Common myeloid progenitor, CD34-positive (primary cell): ENCODE measurements at regions not wholly inside any gene's neighbourhood (a gene's known extent, or its start where the extent isn't known, plus 50 kb on each side); places are given as distances from the start of the nearest gene placed in this dataset.

Experiments
- CTCF ChIA-PET: fragments of 350-600 bp; sonication (Branson Sonifier 250); formaldehyde crosslinking; loops from one replicate; lab custom pipeline; 2021; ENCODE audit warnings: antibody characterized with exemption; lab: Charles Lee
- POLR2A ChIA-PET: fragments of 350-600 bp; sonication (Branson Sonifier 250); formaldehyde crosslinking; loops from one replicate; lab custom pipeline; 2021; ENCODE audit warnings: antibody characterized with exemption; lab: Charles Lee
- DNase-seq, 3 donors: peaks; one replicate each; pipeline versions ENCODE4 v3.0.0 to v3.0.0-alpha.2; 2013
- H3K27ac ChIP-seq, 2 experiments: 1 replicate in 1 of 2; 2 replicates in 1 of 2; pipeline ENCODE4 v1.7.0; 2013; ENCODE audit warnings: inconsistent platforms in 2 of 2, low read length in 2 of 2, mild to moderate bottlenecking in 2 of 2, low read depth in 1 of 2, moderate library complexity in 1 of 2; ENCODE audit not compliant: severe bottlenecking in 2 of 2, insufficient read depth in 1 of 2, poor library complexity in 1 of 2
- H3K27me3 ChIP-seq, 5 experiments: replicated peaks in 2 of 5; 1 replicate in 3 of 5; 2 replicates in 2 of 5; pipeline versions ENCODE4 v1.6.1 to v1.7.0; 2013; ENCODE audit warnings: low read length in 4 of 5, mild to moderate bottlenecking in 2 of 5, moderate library complexity in 2 of 5, inconsistent platforms in 1 of 5; ENCODE audit not compliant: insufficient read depth in 5 of 5, control insufficient read depth in 4 of 5
- H3K36me3 ChIP-seq, 4 experiments: 1 replicate in 2 of 4; 2 replicates in 2 of 4; pipeline versions ENCODE4 v1.6.1 to v1.7.0; 2013; ENCODE audit warnings: low read length in 3 of 4, control low read depth in 1 of 4, mild to moderate bottlenecking in 1 of 4; ENCODE audit not compliant: control insufficient read depth in 4 of 4, insufficient read depth in 4 of 4
- H3K4me1 ChIP-seq, 4 experiments: 1 replicate in 3 of 4; 2 replicates in 1 of 4; pipeline versions ENCODE4 v1.6.1 to v1.7.1; 2013; ENCODE audit warnings: low read length in 3 of 4, mild to moderate bottlenecking in 3 of 4, control low read depth in 1 of 4, inconsistent platforms in 1 of 4, moderate library complexity in 1 of 4; ENCODE audit not compliant: control insufficient read depth in 4 of 4, insufficient read depth in 4 of 4; ENCODE audit errors: control extremely low read depth in 1 of 4
- H3K4me3 ChIP-seq, 7 experiments: 1 replicate in 4 of 7; 2 replicates in 3 of 7; pipeline versions ENCODE4 v1.5.1 to v1.7.0; 2013; ENCODE audit warnings: mild to moderate bottlenecking in 7 of 7, low read length in 6 of 7, moderate library complexity in 6 of 7, inconsistent platforms in 2 of 7, low read depth in 2 of 7, control low read depth in 1 of 7; ENCODE audit not compliant: insufficient read depth in 4 of 7, control insufficient read depth in 1 of 7; ENCODE audit errors: extremely low read depth in 1 of 7
- H3K9me3 ChIP-seq, 5 experiments: 1 replicate in 4 of 5; 2 replicates in 1 of 5; pipeline versions ENCODE4 v1.6.1 to v1.7.1; 2013; ENCODE audit warnings: low read length in 4 of 5, mild to moderate bottlenecking in 2 of 5, inconsistent platforms in 1 of 5, low read depth in 1 of 5, moderate library complexity in 1 of 5; ENCODE audit not compliant: control insufficient read depth in 4 of 5, insufficient read depth in 2 of 5; ENCODE audit errors: control extremely low read depth in 1 of 5
- WGBS: methylation state at CpG from one replicate; pipeline ENCODE4 v1.1.5; 2013; ENCODE audit not compliant: insufficient coverage; 5-methylcytosine and 5-hydroxymethylcytosine counted together

DNA sequence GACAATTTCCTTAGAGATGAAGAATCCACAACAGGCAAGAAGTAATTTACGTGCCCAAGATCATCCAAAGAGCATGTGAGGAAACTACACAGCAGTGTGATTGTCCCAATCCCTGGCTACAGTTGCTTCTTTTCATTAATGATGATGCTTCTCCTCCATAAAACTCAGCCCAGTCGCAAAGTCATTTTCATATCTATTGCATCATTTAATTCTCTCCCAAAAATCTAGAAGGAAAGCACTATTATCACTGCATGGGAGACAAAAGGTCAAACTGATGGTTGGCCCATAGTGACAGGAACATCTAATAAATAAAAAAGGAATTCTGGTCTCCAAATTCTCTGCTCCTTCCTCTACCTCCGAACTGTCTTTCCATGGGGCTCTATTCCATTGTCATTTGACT is 103.5 kb upstream of the SERP2 start:
- ChIA-PET POLR2A (no interaction called here), CTCF (no interaction called here)
- WGBS: 100% methylated on average over 2 of the region's 3 CpGs
- no peak for DNase-seq
- H3K27me3 ChIP-seq: no peaks in the 10 kb centered on the region
- H3K27ac ChIP-seq: no peak overlapping the region
- no peak overlapping the region for H3K4me3 ChIP-seq
- no peaks in the 10 kb centered on the region for H3K9me3 ChIP-seq
- H3K4me1 ChIP-seq: peaks cover 6 to 19% (median 15%) of the 10 kb centered on the region in 4 experiments
- no peaks in the 10 kb centered on the region for H3K36me3 ChIP-seq

DNA sequence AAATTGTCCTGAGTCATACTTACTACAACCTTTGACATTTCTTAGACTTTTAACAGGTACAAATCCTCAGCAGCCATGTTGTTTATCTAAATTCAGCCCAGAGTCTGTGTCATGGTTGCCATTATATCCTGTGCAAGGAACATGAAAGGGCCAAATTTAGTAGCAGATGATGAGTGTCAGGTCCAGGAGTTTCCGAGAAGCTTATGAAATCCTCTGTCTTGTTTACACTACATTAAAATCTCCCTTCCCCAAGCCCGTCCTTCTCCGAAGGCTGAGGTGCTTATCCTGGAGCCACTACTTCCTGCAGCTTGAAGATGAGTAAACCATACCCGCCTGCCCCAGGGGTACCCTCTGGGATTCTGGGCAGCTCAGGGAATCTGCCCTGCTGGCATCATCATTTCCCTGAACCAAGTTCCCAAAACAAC is 102.6 kb upstream of the SERP2 start:
- H3K27ac ChIP-seq: no peak overlapping the region
- 43% methylated on average over 4 of the region's 4 CpGs for WGBS
- DNase-seq: no peak
- H3K4me3 ChIP-seq: no peak overlapping the region
- H3K4me1 ChIP-seq: peaks cover 11 to 28% (median 20%) of the 10 kb centered on the region in 4 experiments
- H3K9me3 ChIP-seq: no peaks in the 10 kb centered on the region
- ChIA-PET POLR2A (no interaction called here), CTCF (interaction anchor here (1.7 kb wide), 1 partner anchor 10 kb away, joined by 5 read pairs; no protein-coding TSS in a partner anchor)
- no peaks in the 10 kb centered on the region for H3K27me3 ChIP-seq
- no peaks in the 10 kb centered on the region for H3K36me3 ChIP-seq

DNA sequence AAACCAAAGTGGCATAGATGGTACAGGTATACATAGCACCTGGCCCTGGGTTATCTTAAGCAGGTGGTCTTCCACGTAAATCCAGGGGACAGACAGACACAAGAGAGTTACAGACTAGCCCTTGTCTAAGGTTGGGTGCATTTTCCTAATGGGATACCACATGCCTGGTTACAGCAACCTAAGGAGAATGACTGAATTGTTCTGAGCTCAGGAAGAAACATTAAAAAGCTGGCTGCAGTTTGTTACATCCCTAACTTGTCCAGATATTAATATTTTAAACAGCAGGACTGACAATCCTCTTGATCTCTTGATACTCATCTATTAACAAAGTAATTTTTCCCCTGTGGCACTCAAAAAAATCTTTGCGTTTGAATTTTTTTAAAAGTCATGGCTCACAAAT is 102.2 kb upstream of the SERP2 start:
- POLR2A ChIA-PET: no interaction called here
- H3K36me3 ChIP-seq: no peaks in the 10 kb centered on the region
- WGBS: 100% methylated on average over 2 of the region's 2 CpGs
- H3K4me1 ChIP-seq: peaks cover 11 to 32% (median 21%) of the 10 kb centered on the region in 4 experiments
- H3K27me3 ChIP-seq: no peaks in the 10 kb centered on the region
- CTCF ChIA-PET: interaction anchor here (1.7 kb wide), 1 partner anchor 10 kb away, joined by 5 read pairs; no protein-coding TSS in a partner anchor
- no peak overlapping the region for H3K4me3 ChIP-seq
- no peak overlapping the region for H3K27ac ChIP-seq
- no peaks in the 10 kb centered on the region for H3K9me3 ChIP-seq
- DNase-seq: no peak

DNA sequence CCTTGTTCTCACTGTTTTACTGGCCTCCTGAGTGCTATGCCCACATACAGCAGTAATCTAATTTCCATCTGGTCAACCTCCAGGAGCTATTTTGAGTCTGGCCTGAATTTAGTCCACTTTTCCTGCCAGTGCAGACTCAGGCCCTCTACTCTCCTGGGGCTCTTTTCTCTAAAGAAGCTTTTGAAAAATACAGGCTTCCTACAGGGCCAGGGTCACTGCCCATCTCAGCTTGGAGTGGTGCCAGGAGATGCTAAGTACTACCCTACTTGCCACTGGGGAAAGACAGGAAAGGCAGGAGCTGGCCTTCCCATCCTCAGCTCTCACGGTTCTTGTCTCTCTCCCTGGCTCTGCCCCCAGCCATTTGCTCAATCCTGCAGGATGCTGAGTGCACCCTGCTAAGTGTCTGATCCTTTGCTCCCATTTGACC is 101.7 kb upstream of the SERP2 start:
- WGBS: 83% methylated on average over 1 of the region's 1 CpG
- no peak overlapping the region for H3K4me3 ChIP-seq
- ChIA-PET POLR2A (no interaction called here), CTCF (interaction anchor here (0.7 to 1.7 kb wide), 2 partner anchors 10 to 149 kb away, joined by 3 to 5 read pairs; no protein-coding TSS in a partner anchor)
- no peaks in the 10 kb centered on the region for H3K9me3 ChIP-seq
- no peak for DNase-seq
- H3K4me1 ChIP-seq: peaks cover 11 to 33% (median 21%) of the 10 kb centered on the region in 4 experiments
- H3K27me3 ChIP-seq: no peaks in the 10 kb centered on the region
- no peaks in the 10 kb centered on the region for H3K36me3 ChIP-seq
- H3K27ac ChIP-seq: no peak overlapping the region

DNA sequence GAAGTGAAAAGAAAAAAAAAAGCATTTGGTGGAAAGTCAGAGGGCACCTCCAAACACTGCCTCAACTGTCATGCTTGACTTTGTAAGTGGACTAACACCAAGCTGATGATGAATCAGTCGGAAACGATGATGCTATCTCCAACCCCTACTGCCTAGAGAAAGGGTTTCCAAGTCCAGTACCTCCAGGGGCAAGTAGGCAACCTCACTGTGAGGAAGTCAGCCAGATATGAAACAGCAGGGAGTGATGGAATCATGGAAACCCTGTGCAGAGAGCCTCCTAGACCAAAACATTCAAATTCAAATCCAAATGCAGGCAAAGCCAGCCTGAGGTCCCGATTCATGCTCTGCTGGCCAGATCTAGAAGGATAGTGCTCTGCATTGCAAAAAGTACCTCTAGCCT is 100.9 kb upstream of the SERP2 start:
- no peaks in the 10 kb centered on the region for H3K9me3 ChIP-seq
- peaks cover 11 to 35% (median 22%) of the 10 kb centered on the region in 4 experiments for H3K4me1 ChIP-seq
- H3K27ac ChIP-seq: no peak overlapping the region
- WGBS: 100% methylated on average over 3 of the region's 3 CpGs
- no peaks in the 10 kb centered on the region for H3K36me3 ChIP-seq
- H3K27me3 ChIP-seq: no peaks in the 10 kb centered on the region
- no peak for DNase-seq
- ChIA-PET POLR2A (no interaction called here), CTCF (interaction anchor here (0.7 to 1.7 kb wide), 3 partner anchors 9 to 148 kb away, joined by 3 to 5 read pairs (median 4); no protein-coding TSS in a partner anchor)
- H3K4me3 ChIP-seq: no peak overlapping the region

DNA sequence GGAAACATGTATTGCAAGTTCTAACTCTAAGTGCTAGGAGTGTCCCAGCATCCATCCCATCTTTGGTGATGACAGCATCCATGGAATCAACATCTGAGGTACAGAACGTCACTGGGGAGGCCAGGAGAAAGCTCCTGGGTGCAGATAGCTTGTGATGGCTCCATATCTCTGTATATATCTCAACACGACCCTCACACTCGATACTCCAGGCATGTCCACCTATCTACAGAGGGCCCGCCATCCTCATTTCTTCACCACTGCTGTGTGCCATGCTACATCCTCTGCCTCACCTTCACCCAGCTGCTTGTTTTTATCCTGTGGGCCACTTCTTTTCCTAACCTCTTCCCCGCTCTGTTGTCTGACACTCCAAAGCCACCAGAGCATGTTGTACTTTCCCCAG is 100.4 kb upstream of the SERP2 start:
- Histone ChIP-seq H3K27me3 (no peaks in the 10 kb centered on the region), H3K36me3 (no peaks in the 10 kb centered on the region), H3K4me1 (peaks cover 11 to 40% (median 27%) of the 10 kb centered on the region in 4 experiments), H3K9me3 (no peaks in the 10 kb centered on the region), H3K4me3 (no peak overlapping the region), H3K27ac (no peak overlapping the region)
- ChIA-PET CTCF (interaction anchor here (0.8 to 2.3 kb wide), 4 partner anchors 10 to 61 kb away, joined by 3 to 11 read pairs (median 4); no protein-coding TSS in a partner anchor), POLR2A (no interaction called here)
- 100% methylated on average over 5 of the region's 5 CpGs for WGBS
- no peak for DNase-seq

DNA sequence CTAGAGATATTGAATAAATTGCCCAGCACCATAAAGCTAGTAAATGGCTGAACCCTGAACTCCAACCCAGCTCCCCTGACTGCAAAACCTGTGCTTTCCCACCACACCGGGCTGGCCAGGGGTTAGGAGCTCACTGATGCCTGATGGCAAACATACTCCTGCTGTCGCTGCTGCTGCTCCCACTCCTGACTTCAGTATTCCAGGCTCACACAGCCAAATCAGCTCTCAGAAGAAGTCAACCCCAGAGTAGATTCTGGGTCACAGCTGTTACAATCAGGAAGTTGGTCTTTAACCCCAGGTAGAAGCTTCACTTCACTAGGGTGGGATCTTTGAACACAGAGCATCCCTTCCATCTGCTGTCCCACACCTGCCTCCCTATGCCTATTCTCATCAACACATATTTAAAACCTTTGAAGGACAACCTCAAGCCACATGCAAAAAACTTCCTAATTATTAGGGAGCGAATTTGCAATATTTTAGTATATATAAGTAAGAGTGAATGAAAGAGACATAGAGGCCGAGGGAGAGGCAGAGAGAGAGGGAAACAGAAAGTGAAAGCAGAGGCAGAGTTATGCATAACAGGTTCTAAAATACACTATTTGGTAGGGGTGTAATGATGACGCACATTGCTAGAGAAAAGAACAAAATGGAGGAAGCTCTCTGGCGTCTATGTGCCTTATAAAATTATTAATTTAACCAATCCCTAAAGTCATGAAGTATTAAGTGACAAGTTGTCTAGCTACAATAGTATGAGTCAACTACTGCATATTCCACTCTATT is 99.4 kb upstream of the SERP2 start:
- CTCF ChIA-PET: interaction anchor here (0.8 to 2.3 kb wide), 8 partner anchors 9 to 115 kb away, joined by 3 to 11 read pairs (median 4); no protein-coding TSS in a partner anchor
- peaks cover 11 to 47% (median 34%) of the 10 kb centered on the region in 4 experiments for H3K4me1 ChIP-seq
- H3K4me3 ChIP-seq: peak overlapping the region in 4 of 7 experiments; percentile 21 to 64 (median 57)
- H3K36me3 ChIP-seq: no peaks in the 10 kb centered on the region
- H3K27ac ChIP-seq: peak overlapping the region; percentile 59 to 76
- POLR2A ChIA-PET: interaction anchor here (1.5 kb wide), 1 partner anchor 161 kb away, joined by 6 read pairs; no protein-coding TSS in a partner anchor
- peak; percentile 85 to 93 (median 90) for DNase-seq
- 100% methylated on average over 2 of the region's 6 CpGs for WGBS
- H3K27me3 ChIP-seq: no peaks in the 10 kb centered on the region
- no peaks in the 10 kb centered on the region for H3K9me3 ChIP-seq
